Keratinocyte (primary cell): ENCODE measurements at regions not wholly inside any gene's neighbourhood (a gene's known extent, or its start where the extent isn't known, plus 50 kb on each side); places are given as distances from the start of the nearest gene placed in this dataset.

Experiments
- CTCF ChIP-seq, 3 experiments: IDR thresholded peaks in 1 of 3; conservative IDR thresholded peaks in 1 of 3; optimal IDR thresholded peaks in 1 of 3; 2 replicates in 2 of 3; 3 replicates in 1 of 3; pipeline versions ENCODE3 to v1.5.1; 2011; ENCODE audit warnings: low read length in 3 of 3, mild to moderate bottlenecking in 3 of 3, moderate library complexity in 2 of 3, control low read depth in 1 of 3, inconsistent platforms in 1 of 3; ENCODE audit not compliant: insufficient read depth in 2 of 3; ENCODE audit errors: extremely low read depth in 1 of 3
- EZH2 ChIP-seq: IDR thresholded peaks from one replicate; pipeline ENCODE4 v1.6.1; 2012; ENCODE audit warnings: inconsistent platforms, mild to moderate bottlenecking, low read length, moderate library complexity

GRCh38 chr1:185487936-185488335 lies 170.9 kb upstream of the IVNS1ABP start:
- TF ChIP-seq CTCF (optimal IDR thresholded peaks at IDR 0.05 in 1 of 3, IDR thresholded peaks at IDR 0.05 in 1 of 3, conservative IDR thresholded peaks at IDR 0.05 in 1 of 3; ENCODE audit: extremely low read depth in 1 of 3, insufficient read depth in 2 of 3, low read length in 3 of 3) (no peak), EZH2 (no peak)
